Colonic mucosa (tissue), 4 donors: ENCODE measurements at regions not wholly inside any gene's neighbourhood (a gene's known extent, or its start where the extent isn't known, plus 50 kb on each side); places are given as distances from the start of the nearest gene placed in this dataset.

ENCODE experiments used
- DNase-seq: peaks from one replicate; pipeline ENCODE4 v3.0.0-alpha.2; 2020
- H3K27ac ChIP-seq: fragments of 200-600 bp; one replicate; pipeline ENCODE4 v1.8.0; 2021
- H3K27me3 ChIP-seq: fragments of 200-600 bp; one replicate; pipeline ENCODE4 v1.8.0; 2021
- H3K36me3 ChIP-seq: fragments of 200-600 bp; one replicate; pipeline ENCODE4 v1.8.0; 2021
- H3K4me1 ChIP-seq: fragments of 200-600 bp; one replicate; pipeline ENCODE4 v1.8.0; 2021; ENCODE audit warnings: mild to moderate bottlenecking
- H3K4me3 ChIP-seq: fragments of 200-600 bp; one replicate; pipeline ENCODE4 v1.8.0; 2021
- H3K9ac ChIP-seq, 2 donors: one replicate each; pipeline ENCODE4 v1.7.0; 2013; ENCODE audit warnings: control low read depth in 2 of 2, low read depth in 2 of 2, low read length in 2 of 2
- H3K9me3 ChIP-seq: fragments of 200-600 bp; one replicate; pipeline ENCODE4 v1.8.0; 2021
- CTCF ChIP-seq: fragments of 200-600 bp; IDR thresholded peaks from one replicate; pipeline ENCODE4 v1.8.0; 2022; ENCODE audit warnings: antibody characterized with exemption, mild to moderate bottlenecking
- intact Hi-C: fragments of 100-400 bp; cut with DNase I; formaldehyde crosslinking; loops from one replicate; pipeline ENCODE4 v1.14.1; 2022
- donor health status: healthy.
- donor health status: DM: no; HTN: no; CAD: no.
- donor health status: DM: no; HTN: no; CAD: no.

DNA sequence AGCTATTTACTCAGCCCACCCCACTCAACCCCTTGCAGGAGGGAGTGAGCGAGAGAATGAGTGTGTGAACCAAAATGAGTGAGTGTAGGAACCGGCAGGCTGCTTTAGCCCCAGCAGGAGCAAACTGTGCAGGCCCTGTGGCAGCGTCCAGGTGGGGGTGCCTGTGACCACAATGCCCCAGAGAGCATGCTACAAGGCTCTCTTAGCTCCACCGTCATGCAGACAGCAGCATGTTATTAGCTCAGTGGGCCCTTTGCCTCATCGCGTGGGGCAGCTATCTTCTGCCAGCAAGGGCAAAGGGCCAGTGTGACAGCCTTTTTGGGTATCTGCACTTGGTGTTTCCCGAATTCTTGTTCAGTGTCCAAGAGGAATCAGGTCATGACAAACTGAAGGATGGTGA is 271.3 kb downstream of the GPM6A start:
- no peaks in the 10 kb centered on the region for H3K27me3 ChIP-seq
- H3K4me1 ChIP-seq, result no peaks in the 10 kb centered on the region
- H3K9me3 ChIP-seq, result no peaks in the 10 kb centered on the region
- no peak overlapping the region for H3K27ac ChIP-seq
- no peak for DNase-seq
- intact Hi-C loops, result no loop called here
- no peak overlapping the region for H3K9ac ChIP-seq
- H3K36me3 ChIP-seq, result no peaks in the 10 kb centered on the region
- H3K4me3 ChIP-seq, result no peak overlapping the region
- TF ChIP-seq CTCF, result no peak

- Histone ChIP-seq H3K27me3 (no peaks in the 10 kb centered on the region), H3K9ac (no peak overlapping the region), H3K27ac (no peak overlapping the region), H3K4me1 (no peaks in the 10 kb centered on the region), H3K4me3 (no peak overlapping the region), H3K9me3 (no peaks in the 10 kb centered on the region), H3K36me3 (no peaks in the 10 kb centered on the region)
- TF ChIP-seq CTCF, result no peak
- intact Hi-C loops, result no loop called here
- no peak for DNase-seq
These were observed 269.3 kb downstream of the GPM6A start for GRCh38 chr4:175542786-175543185.

DNA sequence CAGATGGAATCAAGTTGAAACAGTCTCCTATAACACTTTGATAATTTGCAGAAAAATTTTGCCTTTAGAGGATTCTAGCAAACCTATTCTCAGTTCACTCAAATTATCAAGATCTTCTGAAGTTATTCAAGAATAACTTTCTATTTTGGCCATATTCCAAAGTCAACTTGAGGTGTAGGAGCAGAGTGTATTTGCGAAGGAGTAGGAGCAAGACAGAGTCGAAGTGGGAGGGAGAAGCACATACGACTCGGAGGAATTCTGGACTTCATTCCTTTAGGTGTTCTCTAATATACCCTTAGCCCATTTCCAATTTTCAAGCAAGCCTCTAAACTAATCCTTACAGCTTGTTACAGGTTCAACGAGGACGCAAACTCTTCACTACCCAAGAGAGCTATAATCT is 252.9 kb downstream of the GPM6A start:
- H3K9ac ChIP-seq, result no peak overlapping the region
- no peaks in the 10 kb centered on the region for H3K9me3 ChIP-seq
- H3K4me3 ChIP-seq, result no peak overlapping the region
- intact Hi-C loops, result no loop called here
- DNase-seq, result no peak
- no peaks in the 10 kb centered on the region for H3K4me1 ChIP-seq
- H3K27ac ChIP-seq, result no peak overlapping the region
- no peak for TF ChIP-seq CTCF
- H3K27me3 ChIP-seq, result no peaks in the 10 kb centered on the region
- no peaks in the 10 kb centered on the region for H3K36me3 ChIP-seq

DNA sequence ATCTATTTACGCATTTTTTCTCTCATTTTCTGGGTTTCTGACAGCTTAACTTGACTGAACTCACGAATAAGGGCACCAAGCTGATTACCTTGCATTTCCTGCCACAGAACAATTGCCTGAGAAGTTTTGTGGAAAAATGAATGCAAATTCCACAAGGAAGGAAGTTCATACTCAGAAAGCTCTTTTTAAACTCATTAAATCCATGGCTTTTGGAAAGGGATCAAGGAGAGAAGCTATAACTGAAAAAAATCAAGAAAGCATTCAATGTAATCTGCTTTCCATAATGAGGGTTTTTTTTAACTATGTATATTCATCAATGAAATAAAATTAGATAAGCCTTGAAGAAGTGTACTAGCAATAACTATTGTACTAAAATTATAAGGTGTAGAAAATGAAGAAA is 252.5 kb downstream of the GPM6A start:
- no peaks in the 10 kb centered on the region for H3K36me3 ChIP-seq
- H3K9me3 ChIP-seq, result no peaks in the 10 kb centered on the region
- no peaks in the 10 kb centered on the region for H3K27me3 ChIP-seq
- TF ChIP-seq CTCF, result no peak
- no peak overlapping the region for H3K27ac ChIP-seq
- H3K4me3 ChIP-seq, result no peak overlapping the region
- no peak overlapping the region for H3K9ac ChIP-seq
- intact Hi-C loops, result no loop called here
- no peak for DNase-seq
- H3K4me1 ChIP-seq, result no peaks in the 10 kb centered on the region

- H3K4me1 ChIP-seq, result no peaks in the 10 kb centered on the region
- no peak for TF ChIP-seq CTCF
- intact Hi-C loops, result no loop called here
- DNase-seq, result no peak
- H3K9me3 ChIP-seq, result no peaks in the 10 kb centered on the region
- H3K36me3 ChIP-seq, result no peaks in the 10 kb centered on the region
- H3K27ac ChIP-seq, result no peak overlapping the region
- H3K4me3 ChIP-seq, result no peak overlapping the region
- no peaks in the 10 kb centered on the region for H3K27me3 ChIP-seq
- no peak overlapping the region for H3K9ac ChIP-seq
These were observed 251.5 kb downstream of the GPM6A start for GRCh38 chr4:175560604-175561003.

DNA sequence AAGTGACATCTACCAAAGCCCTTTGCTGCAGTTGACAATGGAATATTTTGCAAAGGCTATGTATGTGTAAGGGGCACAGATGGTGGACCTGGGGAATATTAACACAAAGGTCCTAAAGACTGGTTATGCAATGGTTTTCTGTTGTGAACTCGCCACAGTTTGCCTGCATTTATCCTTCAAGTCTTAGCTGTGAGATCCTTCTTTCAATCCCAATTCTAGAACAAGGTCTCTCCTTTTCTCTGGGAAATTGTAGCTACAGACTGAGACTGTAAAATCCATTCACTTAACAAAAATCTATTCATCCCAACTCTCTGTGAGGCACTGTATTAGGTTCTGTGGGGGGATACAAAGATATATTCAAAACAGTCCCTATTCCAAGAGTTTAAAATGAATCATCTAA is 250.4 kb downstream of the GPM6A start:
- no peaks in the 10 kb centered on the region for H3K4me1 ChIP-seq
- no peak overlapping the region for H3K9ac ChIP-seq
- H3K4me3 ChIP-seq, result no peak overlapping the region
- no peaks in the 10 kb centered on the region for H3K27me3 ChIP-seq
- no peak overlapping the region for H3K27ac ChIP-seq
- intact Hi-C loops, result no loop called here
- TF ChIP-seq CTCF, result no peak
- H3K9me3 ChIP-seq, result no peaks in the 10 kb centered on the region
- H3K36me3 ChIP-seq, result no peaks in the 10 kb centered on the region
- no peak for DNase-seq
